ENCODE measurements at regions not wholly inside any gene's neighbourhood (a gene's known extent, or its start where the extent isn't known, plus 50 kb on each side); places are given as distances from the start of the nearest gene placed in this dataset.

DNA sequence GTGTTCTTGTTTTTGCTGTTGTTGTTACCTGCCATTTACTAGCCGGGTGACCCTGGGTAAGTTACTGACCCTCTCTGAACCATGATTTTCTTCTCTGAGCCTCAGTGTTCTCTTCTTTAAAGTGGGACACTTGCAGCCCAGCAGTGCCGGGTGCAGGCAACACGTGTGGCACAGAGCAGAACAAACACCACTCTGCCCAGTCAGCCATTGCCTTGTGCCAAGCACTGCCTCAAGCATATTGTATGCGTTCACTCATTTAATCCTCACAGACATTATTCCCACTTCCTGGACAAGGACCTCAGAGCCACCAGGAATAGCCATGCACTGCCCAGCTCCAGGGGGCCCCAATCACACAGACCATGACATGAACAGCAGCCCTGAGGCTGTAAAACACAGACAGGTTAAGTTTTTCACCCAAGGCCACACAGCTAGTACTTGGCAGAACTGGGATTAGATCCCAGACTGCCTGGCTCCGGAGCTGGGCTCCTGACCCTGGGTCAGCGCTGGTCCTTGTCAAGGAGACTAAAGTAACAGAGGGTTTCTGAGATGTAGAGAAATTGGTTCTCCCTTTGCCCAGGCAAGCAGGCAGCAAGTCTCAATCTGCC is 74.0 kb upstream of the PTPN1 start:
- Histone ChIP-seq H3K9me3 (ENCODE audit: low read length) (no peaks in the 10 kb centered on the region), H3K79me2 (ENCODE audit: insufficient read depth, low read length) (no peaks in the 10 kb centered on the region), H2AFZ (ENCODE audit: low read length) (no peak overlapping the region), H3K27ac (ENCODE audit: low read depth, low read length, poor library complexity, severe bottlenecking) (no peak overlapping the region), H4K20me1 (ENCODE audit: insufficient read depth, low read length) (no peaks in the 10 kb centered on the region), H3K4me1 (ENCODE audit: insufficient read depth, low read length, severe bottlenecking) (no peaks in the 10 kb centered on the region), H3K27me3 (ENCODE audit: insufficient read depth, low read length) (no peaks in the 10 kb centered on the region), H3K4me3 (ENCODE audit: low read depth, low read length, poor library complexity, severe bottlenecking) (no peak overlapping the region), H3K36me3 (ENCODE audit: insufficient read depth, low read length) (no peaks in the 10 kb centered on the region), H3K9me2 (ENCODE audit: low read depth, low read length) (no peaks in the 10 kb centered on the region), H3K4me2 (ENCODE audit: low read length) (no peak overlapping the region), H3K9ac (ENCODE audit: low read length) (no peak overlapping the region), H3F3A (ENCODE audit: insufficient read depth, low read length) (no peaks in the 10 kb centered on the region)
- no peak for TF ChIP-seq EZH2 (IDR thresholded peaks at IDR 0.05; ENCODE audit: borderline replicate concordance, low read length)
- TF ChIP-seq, protein P1, sequence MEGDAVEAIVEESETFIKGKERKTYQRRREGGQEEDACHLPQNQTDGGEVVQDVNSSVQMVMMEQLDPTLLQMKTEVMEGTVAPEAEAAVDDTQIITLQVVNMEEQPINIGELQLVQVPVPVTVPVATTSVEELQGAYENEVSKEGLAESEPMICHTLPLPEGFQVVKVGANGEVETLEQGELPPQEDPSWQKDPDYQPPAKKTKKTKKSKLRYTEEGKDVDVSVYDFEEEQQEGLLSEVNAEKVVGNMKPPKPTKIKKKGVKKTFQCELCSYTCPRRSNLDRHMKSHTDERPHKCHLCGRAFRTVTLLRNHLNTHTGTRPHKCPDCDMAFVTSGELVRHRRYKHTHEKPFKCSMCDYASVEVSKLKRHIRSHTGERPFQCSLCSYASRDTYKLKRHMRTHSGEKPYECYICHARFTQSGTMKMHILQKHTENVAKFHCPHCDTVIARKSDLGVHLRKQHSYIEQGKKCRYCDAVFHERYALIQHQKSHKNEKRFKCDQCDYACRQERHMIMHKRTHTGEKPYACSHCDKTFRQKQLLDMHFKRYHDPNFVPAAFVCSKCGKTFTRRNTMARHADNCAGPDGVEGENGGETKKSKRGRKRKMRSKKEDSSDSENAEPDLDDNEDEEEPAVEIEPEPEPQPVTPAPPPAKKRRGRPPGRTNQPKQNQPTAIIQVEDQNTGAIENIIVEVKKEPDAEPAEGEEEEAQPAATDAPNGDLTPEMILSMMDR (IDR thresholded peaks at IDR 0.05; ENCODE audit: low read length), result no peak

DNA sequence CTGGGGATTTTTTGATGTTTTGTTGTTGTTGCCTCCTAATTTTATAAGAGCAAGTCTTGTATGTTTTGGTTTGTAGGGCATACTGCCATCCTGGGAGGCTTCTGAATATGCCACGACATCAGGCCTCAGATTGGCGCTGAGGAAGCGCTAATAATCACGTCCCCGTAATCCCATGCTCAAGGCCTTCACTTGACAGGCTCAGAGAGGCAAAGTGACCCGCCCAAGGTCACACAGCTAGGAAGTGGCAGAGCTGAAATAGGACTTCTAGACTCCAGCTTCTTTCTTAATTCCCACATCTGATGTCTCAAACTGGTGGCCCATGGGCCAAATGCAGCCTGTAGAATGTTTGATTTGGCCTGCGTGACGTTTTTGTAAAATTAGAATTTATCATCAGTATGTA is 73.5 kb upstream of the PTPN1 start:
- Histone ChIP-seq H3K27me3 (ENCODE audit: insufficient read depth, low read length) (no peaks in the 10 kb centered on the region), H3K9me2 (ENCODE audit: low read depth, low read length) (no peaks in the 10 kb centered on the region), H3K9me3 (ENCODE audit: low read length) (no peaks in the 10 kb centered on the region), H2AFZ (ENCODE audit: low read length) (no peak overlapping the region), H3K36me3 (ENCODE audit: insufficient read depth, low read length) (no peaks in the 10 kb centered on the region), H3K9ac (ENCODE audit: low read length) (no peak overlapping the region), H3K4me2 (ENCODE audit: low read length) (no peak overlapping the region), H4K20me1 (ENCODE audit: insufficient read depth, low read length) (no peaks in the 10 kb centered on the region), H3K27ac (ENCODE audit: low read depth, low read length, poor library complexity, severe bottlenecking) (no peak overlapping the region), H3F3A (ENCODE audit: insufficient read depth, low read length) (no peaks in the 10 kb centered on the region), H3K4me3 (ENCODE audit: low read depth, low read length, poor library complexity, severe bottlenecking) (no peak overlapping the region), H3K79me2 (ENCODE audit: insufficient read depth, low read length) (no peaks in the 10 kb centered on the region), H3K4me1 (ENCODE audit: insufficient read depth, low read length, severe bottlenecking) (no peaks in the 10 kb centered on the region)
- no peak for TF ChIP-seq EZH2 (IDR thresholded peaks at IDR 0.05; ENCODE audit: borderline replicate concordance, low read length)
- TF ChIP-seq, protein P1 (IDR thresholded peaks at IDR 0.05; ENCODE audit: low read length), result no peak

DNA sequence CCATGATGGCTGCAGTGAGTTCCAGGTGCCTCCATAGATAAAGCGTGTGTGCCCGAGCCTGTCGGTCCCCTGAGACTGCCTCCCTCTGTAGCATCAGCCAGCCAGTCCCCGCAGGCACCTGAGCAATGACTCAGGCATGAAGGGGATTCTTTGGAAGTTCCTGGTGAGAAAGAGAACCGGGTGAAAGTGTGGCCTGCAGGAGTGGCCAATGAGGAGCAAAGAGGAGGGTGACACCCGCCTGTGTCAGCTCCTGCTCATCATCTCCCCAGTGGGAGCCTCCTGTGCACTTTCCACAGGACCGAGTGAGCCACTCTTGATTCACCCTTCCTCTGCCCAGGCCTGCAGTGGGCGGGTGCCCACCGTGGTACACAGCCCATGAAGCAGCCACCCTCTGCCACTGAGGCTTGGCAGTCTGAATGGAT is 71.2 kb upstream of the PTPN1 start:
- Histone ChIP-seq H3K9me3 (ENCODE audit: low read length) (no peaks in the 10 kb centered on the region), H3K36me3 (ENCODE audit: insufficient read depth, low read length) (no peaks in the 10 kb centered on the region), H3K4me2 (ENCODE audit: low read length) (no peak overlapping the region), H3K9ac (ENCODE audit: low read length) (no peak overlapping the region), H3K9me2 (ENCODE audit: low read depth, low read length) (no peaks in the 10 kb centered on the region), H3F3A (ENCODE audit: insufficient read depth, low read length) (no peaks in the 10 kb centered on the region), H3K27me3 (ENCODE audit: insufficient read depth, low read length) (no peaks in the 10 kb centered on the region), H2AFZ (ENCODE audit: low read length) (no peak overlapping the region), H3K79me2 (ENCODE audit: insufficient read depth, low read length) (no peaks in the 10 kb centered on the region), H3K4me1 (ENCODE audit: insufficient read depth, low read length, severe bottlenecking) (no peaks in the 10 kb centered on the region), H3K27ac (ENCODE audit: low read depth, low read length, poor library complexity, severe bottlenecking) (no peak overlapping the region), H4K20me1 (ENCODE audit: insufficient read depth, low read length) (no peaks in the 10 kb centered on the region), H3K4me3 (ENCODE audit: low read depth, low read length, poor library complexity, severe bottlenecking) (no peak overlapping the region)
- TF ChIP-seq EZH2 (IDR thresholded peaks at IDR 0.05; ENCODE audit: borderline replicate concordance, low read length), result no peak
- TF ChIP-seq, protein P1 (IDR thresholded peaks at IDR 0.05; ENCODE audit: low read length), result no peak
